Neuronal stem cell (in vitro differentiated cells): ENCODE measurements at regions not wholly inside any gene's neighbourhood (a gene's known extent, or its start where the extent isn't known, plus 50 kb on each side); places are given as distances from the start of the nearest gene placed in this dataset.

Experiments used
- DNase-seq: peaks from one replicate; pipeline ENCODE4 v3.0.0-alpha.2; 2013; ENCODE audit warnings: low spot score
- H2AFZ ChIP-seq: one replicate; pipeline ENCODE4 v1.6.1; 2013; ENCODE audit warnings: mild to moderate bottlenecking, low read length, inconsistent platforms
- H2AK5ac ChIP-seq: 2 replicates; pipeline ENCODE4 v1.6.1; 2013; ENCODE audit warnings: low read depth, mild to moderate bottlenecking, inconsistent platforms, low read length, moderate library complexity, mixed read lengths
- H2BK120ac ChIP-seq: 2 replicates; pipeline ENCODE4 v1.6.1; 2013; ENCODE audit warnings: low read depth, mild to moderate bottlenecking, inconsistent platforms, low read length, moderate library complexity, mixed read lengths
- H2BK12ac ChIP-seq: one replicate; pipeline ENCODE4 v1.6.1; 2013; ENCODE audit warnings: low read length, inconsistent platforms
- H2BK15ac ChIP-seq: 2 replicates; pipeline ENCODE4 v1.6.1; 2013; ENCODE audit warnings: mild to moderate bottlenecking, low read length, inconsistent platforms, mixed read lengths
- H2BK5ac ChIP-seq: one replicate; pipeline ENCODE4 v1.6.1; 2013; ENCODE audit warnings: inconsistent platforms, mild to moderate bottlenecking, low read length, moderate library complexity
- H3K14ac ChIP-seq: one replicate; pipeline ENCODE4 v1.6.1; 2013; ENCODE audit warnings: low read length, inconsistent platforms
- H3K18ac ChIP-seq: 2 replicates; pipeline ENCODE4 v1.6.1; 2013; ENCODE audit warnings: low read length, inconsistent platforms
- H3K23ac ChIP-seq: 2 replicates; pipeline ENCODE4 v1.6.1; 2013; ENCODE audit warnings: low read depth, mild to moderate bottlenecking, mixed read lengths, low read length, inconsistent platforms; ENCODE audit not compliant: poor library complexity
- H3K27ac ChIP-seq: replicated peaks from 3 replicates; pipeline ENCODE4 v1.5.1; 2013; ENCODE audit warnings: low read length, inconsistent platforms
- H3K27me3 ChIP-seq, 3 experiments: 2 replicates each; pipeline ENCODE4 v1.6.1; 2013; ENCODE audit warnings: low read length in 3 of 3, mild to moderate bottlenecking in 2 of 3, inconsistent platforms in 1 of 3, low read depth in 1 of 3, mixed read lengths in 1 of 3, moderate library complexity in 1 of 3; ENCODE audit not compliant: control insufficient read depth in 3 of 3, insufficient read depth in 3 of 3
- H3K36me3 ChIP-seq, 2 donors: replicated peaks in 1 of 2; 2 replicates each; pipeline ENCODE4 v1.6.1; 2013; ENCODE audit warnings: low read length in 2 of 2; ENCODE audit not compliant: control insufficient read depth in 2 of 2, insufficient read depth in 2 of 2
- H3K4ac ChIP-seq: 2 replicates; pipeline ENCODE4 v1.6.1; 2013; ENCODE audit warnings: inconsistent platforms, mild to moderate bottlenecking, low read length, moderate library complexity
- H3K4me1 ChIP-seq, 2 donors: 1 replicate in 1 of 2; 2 replicates in 1 of 2; pipeline ENCODE4 v1.6.1; 2013; ENCODE audit warnings: low read length in 2 of 2, low read depth in 1 of 2; ENCODE audit not compliant: control insufficient read depth in 2 of 2, insufficient read depth in 1 of 2
- H3K4me2 ChIP-seq: one replicate; pipeline ENCODE4 v1.6.1; 2013; ENCODE audit warnings: mild to moderate bottlenecking, low read length, inconsistent platforms; ENCODE audit not compliant: insufficient read depth, poor library complexity, severe bottlenecking
- H3K4me3 ChIP-seq, 2 donors: 2 replicates each; pipeline ENCODE4 v1.5.1; 2013; ENCODE audit warnings: low read length in 2 of 2, mild to moderate bottlenecking in 2 of 2, inconsistent platforms in 1 of 2, moderate library complexity in 1 of 2
- H3K79me1 ChIP-seq: one replicate; pipeline ENCODE4 v1.6.1; 2013; ENCODE audit warnings: low read depth, mild to moderate bottlenecking, inconsistent platforms, low read length, moderate library complexity
- H3K9ac ChIP-seq: one replicate; pipeline ENCODE4 v1.6.1; 2013; ENCODE audit warnings: mild to moderate bottlenecking, low read depth, low read length, inconsistent platforms; ENCODE audit not compliant: poor library complexity
- H3K9me3 ChIP-seq, 2 donors: replicated peaks in 1 of 2; 2 replicates each; pipeline versions ENCODE3 to v1.6.1; 2013; ENCODE audit warnings: low read length in 2 of 2, mild to moderate bottlenecking in 2 of 2, inconsistent platforms in 1 of 2, low read depth in 1 of 2, mixed read lengths in 1 of 2, moderate library complexity in 1 of 2; ENCODE audit not compliant: control insufficient read depth in 2 of 2, insufficient read depth in 1 of 2
- H4K8ac ChIP-seq: one replicate; pipeline ENCODE4 v1.6.1; 2013; ENCODE audit warnings: low read depth, mild to moderate bottlenecking, inconsistent platforms, low read length, moderate library complexity
- H4K91ac ChIP-seq: one replicate; pipeline ENCODE4 v1.6.1; 2013; ENCODE audit warnings: low read length, low read depth, mild to moderate bottlenecking, inconsistent platforms; ENCODE audit not compliant: poor library complexity
- WGBS, 2 donors: extraction: QIAGEN DNeasy Blood & Tissue Kit; methylation state at CpG; one replicate each; pipeline ENCODE4 v1.1.7; 2013; ENCODE audit warnings: missing lambda C conversion rate in 2 of 2, mixed read lengths in 1 of 2; ENCODE audit not compliant: insufficient read length in 2 of 2, insufficient replicate concordance in 1 of 2; ENCODE audit errors: extremely low coverage in 2 of 2; 5-methylcytosine and 5-hydroxymethylcytosine counted together

GRCh38 chr2:146270618-146271017, 1574.2 kb upstream of the ACVR2A start:
- Histone ChIP-seq H2BK120ac (no peak overlapping the region), H3K14ac (no peak overlapping the region), H4K91ac (no peak overlapping the region), H3K79me1 (no peaks in the 10 kb centered on the region), H3K4ac (no peak overlapping the region), H3K4me1 (no peaks in the 10 kb centered on the region), H4K8ac (no peak overlapping the region), H3K23ac (no peak overlapping the region), H3K18ac (no peak overlapping the region), H2AK5ac (no peak overlapping the region), H3K9ac (no peak overlapping the region), H3K9me3 (no peaks in the 10 kb centered on the region), H2BK15ac (no peak overlapping the region), H3K36me3 (no peaks in the 10 kb centered on the region), H2BK12ac (no peak overlapping the region), H3K27me3 (no peaks in the 10 kb centered on the region), H3K27ac (no peak overlapping the region), H3K4me3 (no peak overlapping the region), H2AFZ (no peak overlapping the region), H3K4me2 (no peak overlapping the region), H2BK5ac (no peak overlapping the region)
- DNase-seq = no peak

GRCh38 chr2:146267093-146267492, 1577.7 kb upstream of the ACVR2A start:
- Histone ChIP-seq H3K4ac (no peak overlapping the region), H3K14ac (no peak overlapping the region), H2BK5ac (no peak overlapping the region), H2AFZ (peak overlapping the region; percentile 42), H3K23ac (no peak overlapping the region), H4K8ac (no peak overlapping the region), H2BK120ac (no peak overlapping the region), H3K18ac (no peak overlapping the region), H2BK12ac (no peak overlapping the region), H3K36me3 (no peaks in the 10 kb centered on the region), H3K27ac (no peak overlapping the region), H3K4me2 (no peak overlapping the region), H3K9me3 (no peaks in the 10 kb centered on the region), H2AK5ac (no peak overlapping the region), H4K91ac (no peak overlapping the region), H3K9ac (no peak overlapping the region), H2BK15ac (no peak overlapping the region), H3K4me1 (no peaks in the 10 kb centered on the region), H3K27me3 (no peaks in the 10 kb centered on the region), H3K79me1 (no peaks in the 10 kb centered on the region), H3K4me3 (no peak overlapping the region)
- no peak for DNase-seq

- H3K4me3 ChIP-seq = no peak overlapping the region
- no peak overlapping the region for H3K27ac ChIP-seq
- no peak overlapping the region for H3K18ac ChIP-seq
- no peak overlapping the region for H3K9ac ChIP-seq
- no peaks in the 10 kb centered on the region for H3K27me3 ChIP-seq
- H2BK15ac ChIP-seq = no peak overlapping the region
- no peak for DNase-seq
- H2BK12ac ChIP-seq = no peak overlapping the region
- no peak overlapping the region for H2BK120ac ChIP-seq
- H4K8ac ChIP-seq = no peak overlapping the region
- H3K4ac ChIP-seq = no peak overlapping the region
- H4K91ac ChIP-seq = no peak overlapping the region
- no peak overlapping the region for H2AFZ ChIP-seq
- no peaks in the 10 kb centered on the region for H3K36me3 ChIP-seq
- no peaks in the 10 kb centered on the region for H3K79me1 ChIP-seq
- no peaks in the 10 kb centered on the region for H3K4me1 ChIP-seq
- no peak overlapping the region for H2AK5ac ChIP-seq
- no peak overlapping the region for H3K23ac ChIP-seq
- no peaks in the 10 kb centered on the region for H3K9me3 ChIP-seq
- no peak overlapping the region for H3K14ac ChIP-seq
- no peak overlapping the region for H2BK5ac ChIP-seq
- H3K4me2 ChIP-seq = no peak overlapping the region
- no CpG with 5 or more reads among the region's 6 CpGs for WGBS, 2 donors
Observed at GRCh38 chr2:146265656-146266055, 1579.2 kb upstream of the ACVR2A start.

GRCh38 chr2:146262606-146263005, 1582.2 kb upstream of the ACVR2A start:
- Histone ChIP-seq H2BK15ac (no peak overlapping the region), H4K91ac (no peak overlapping the region), H3K9ac (no peak overlapping the region), H3K18ac (peak overlapping the region; percentile 17), H2BK12ac (no peak overlapping the region), H2BK120ac (no peak overlapping the region), H3K4me1 (no peaks in the 10 kb centered on the region), H3K9me3 (no peaks in the 10 kb centered on the region), H3K27ac (no peak overlapping the region), H3K14ac (no peak overlapping the region), H2AFZ (no peak overlapping the region), H2BK5ac (no peak overlapping the region), H3K4ac (no peak overlapping the region), H3K4me2 (no peak overlapping the region), H3K23ac (no peak overlapping the region), H2AK5ac (no peak overlapping the region), H3K36me3 (no peaks in the 10 kb centered on the region), H3K4me3 (no peak overlapping the region), H3K27me3 (no peaks in the 10 kb centered on the region), H3K79me1 (no peaks in the 10 kb centered on the region), H4K8ac (no peak overlapping the region)
- no peak for DNase-seq
- WGBS, 2 donors = no CpG with 5 or more reads among the region's 4 CpGs
